GM12878 (cell line): ENCODE measurements at regions not wholly inside any gene's neighbourhood (a gene's known extent, or its start where the extent isn't known, plus 50 kb on each side); places are given as distances from the start of the nearest gene placed in this dataset.

Experiments
- ATAC-seq: fragments of 200-7000 bp; cut with Tn5 transposase; 3 replicates; pipeline ENCODE4 v1.9.1; 2020; ENCODE audit warnings: mild to moderate bottlenecking, moderate library complexity
- BruUV-seq: library from RNA; stranded (reverse); fragments of 400-500 nt; replicated peaks from 2 replicates; lab custom pipeline; 2021; lab: Mats Ljungman, UMichigan
- CTCF ChIA-PET: fragments of 300-600 bp; sonication (Branson Sonifier 250); formaldehyde crosslinking; extraction: SDS; loops from one replicate; lab custom pipeline; 2021; ENCODE audit warnings: inconsistent platforms; lab: Yijun Ruan, JAX
- POLR2A ChIA-PET: fragments of 350-600 bp; formaldehyde crosslinking; extraction: SDS; loops from one replicate; lab custom pipeline; 2021; ENCODE audit warnings: inconsistent platforms; lab: Charles Lee
- RAD21 ChIA-PET: fragments of 300-600 bp; sonication (Branson Sonifier 250); formaldehyde crosslinking; loops from one replicate; lab custom pipeline; 2023; ENCODE audit warnings: antibody characterized with exemption; ENCODE audit not compliant: unreplicated experiment; lab: Charles Lee
- SMC1A ChIA-PET: fragments of 300-600 bp; sonication (Branson Sonifier 250); formaldehyde crosslinking; loops from one replicate; lab custom pipeline; 2023; ENCODE audit not compliant: unreplicated experiment, uncharacterized antibody; lab: Charles Lee
- DNase-seq: peaks from one replicate; pipeline ENCODE4 v3.0.0-alpha.2; 2011; ENCODE audit warnings: low read depth, low spot score
- FAIRE-seq: peaks from 3 replicates; lab custom pipeline; 2011; peaks lifted over from hg19 to GRCh38; lab: Jason Lieb, UNC
- H2AFZ ChIP-seq: 2 replicates; pipeline ENCODE4 v1.6.0; 2011; ENCODE audit warnings: low read depth, low read length, control low read depth; ENCODE audit not compliant: control insufficient read depth
- H3K27ac ChIP-seq: 2 replicates; pipeline ENCODE4 v1.5.1; 2011; ENCODE audit warnings: control low read depth; ENCODE audit not compliant: control insufficient read depth, insufficient read depth
- H3K27me3 ChIP-seq, 2 experiments: replicated peaks in 1 of 2; 2 replicates each; pipeline versions ENCODE4 v1.6.0 to v1.6.1; 2011; ENCODE audit warnings: low read length in 1 of 2; ENCODE audit not compliant: control insufficient read depth in 2 of 2, insufficient read depth in 2 of 2
- H3K36me3 ChIP-seq, 2 experiments: 2 replicates each; pipeline ENCODE4 v1.5.1; 2011; ENCODE audit warnings: low read length in 1 of 2; ENCODE audit not compliant: control insufficient read depth in 2 of 2, insufficient read depth in 2 of 2
- H3K4me1 ChIP-seq: 2 replicates; pipeline ENCODE4 v1.6.1; 2011; ENCODE audit warnings: mild to moderate bottlenecking, low read length, moderate library complexity, mixed read lengths; ENCODE audit not compliant: control insufficient read depth, insufficient read depth
- H3K4me2 ChIP-seq: 2 replicates; pipeline ENCODE4 v1.6.0; 2011; ENCODE audit warnings: control low read depth; ENCODE audit not compliant: control insufficient read depth, insufficient read depth
- H3K4me3 ChIP-seq: fragments of 200-600 bp; sonication (generic); 2 replicates; pipeline ENCODE4 v1.5.1; 2016
- H3K79me2 ChIP-seq: 2 replicates; pipeline ENCODE4 v1.6.0; 2011; ENCODE audit warnings: low read length; ENCODE audit not compliant: control insufficient read depth, insufficient read depth
- H3K9ac ChIP-seq: 2 replicates; pipeline ENCODE4 v1.8.0; 2011; ENCODE audit warnings: low read length, control low read depth, mixed read lengths; ENCODE audit not compliant: control insufficient read depth, insufficient read depth
- H3K9me3 ChIP-seq: replicated peaks from 3 replicates; pipeline ENCODE4 v1.5.1; 2011; ENCODE audit warnings: mild to moderate bottlenecking, low read length; ENCODE audit not compliant: control insufficient read depth, insufficient read depth
- H4K20me1 ChIP-seq: 2 replicates; pipeline ENCODE4 v1.6.0; 2011; ENCODE audit not compliant: control insufficient read depth, insufficient read depth
- CEBPB ChIP-seq, 2 experiments: fragments of 150-350 bp in 1 of 2; IDR thresholded peaks; 2 replicates each; pipeline ENCODE4 v1.6.1; 2012 to 2014; ENCODE audit warnings: low read depth in 2 of 2, low read length in 2 of 2, borderline replicate concordance in 1 of 2, inconsistent platforms in 1 of 2
- NR2C1 ChIP-seq: fragments of 450-650 bp; IDR thresholded peaks from 2 replicates; pipeline ENCODE4 v1.6.1; 2017; ENCODE audit warnings: antibody characterized with exemption, mild to moderate bottlenecking, moderate library complexity
- RAD21 ChIP-seq: IDR thresholded peaks from 2 replicates; pipeline ENCODE4 v1.6.1; 2011; ENCODE audit warnings: mild to moderate bottlenecking, low read depth, low read length, moderate library complexity; ENCODE audit not compliant: insufficient read depth
- RB1 ChIP-seq: fragments of 450-650 bp; formaldehyde crosslinking; IDR thresholded peaks from 2 replicates; pipeline ENCODE4 v1.6.1; 2017; ENCODE audit warnings: mild to moderate bottlenecking, borderline replicate concordance
- YBX1 ChIP-seq: fragments of 450-650 bp; IDR thresholded peaks from 2 replicates; pipeline ENCODE4 v1.6.1; 2016; ENCODE audit warnings: antibody characterized with exemption
- WGBS: methylation state at CpG from one replicate; pipeline ENCODE4 v1.1.6; 2016; ENCODE audit warnings: low lambda C conversion rate; ENCODE audit not compliant: insufficient replicate concordance, insufficient coverage; ENCODE audit errors: missing lambda C conversion rate; 5-methylcytosine and 5-hydroxymethylcytosine counted together
- in situ Hi-C: fragments of 300-500 bp; cut with MboI; formaldehyde crosslinking; loops from 9 replicates; pipeline ENCODE4 v1.14.3; 2018; ENCODE audit warnings: mixed read lengths
- intact Hi-C: fragments of 100-400 bp; cut with micrococcal nuclease; formaldehyde crosslinking; loops from one replicate; pipeline ENCODE4 v1.14.2; 2022; ENCODE audit not compliant: unreplicated experiment
- TF ChIP-seq, protein P1 (sequence below): fragments of 450-650 bp; IDR thresholded peaks from 2 replicates; pipeline ENCODE4 v1.6.1; 2018; ENCODE audit warnings: borderline replicate concordance, mild to moderate bottlenecking; ENCODE audit not compliant: partially characterized antibody
- TF ChIP-seq, protein P2 (sequence below): IDR thresholded peaks from 2 replicates; pipeline ENCODE4 v1.6.1; 2012; ENCODE audit warnings: low read length, inconsistent platforms

DNA sequence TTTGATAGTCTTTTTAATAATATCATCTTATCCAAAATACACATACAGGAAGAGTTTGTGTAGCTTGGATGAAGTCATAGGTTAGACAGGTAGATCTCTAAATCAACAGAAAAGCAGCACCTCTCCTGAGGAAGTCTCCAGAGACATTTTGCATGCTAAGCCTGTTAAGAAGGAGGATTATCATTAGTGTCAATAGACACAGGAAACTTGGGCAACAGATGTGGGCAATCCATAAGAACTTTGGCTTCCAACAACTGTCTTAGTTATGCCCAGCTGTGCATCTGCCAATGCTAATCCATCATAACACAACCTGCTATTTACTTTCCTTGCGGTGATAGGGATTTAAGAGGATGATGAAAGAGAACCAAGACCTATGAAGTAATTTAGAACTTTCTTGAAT, 1052.6 kb downstream of the RPA4 start:
- H3K27me3 ChIP-seq: no peaks in the 10 kb centered on the region
- no peaks in the 10 kb centered on the region for H3K36me3 ChIP-seq
- CTCF ChIA-PET: no interaction called here
- POLR2A ChIA-PET: no interaction called here
- in situ Hi-C loops (no loop called here), intact Hi-C loops (no loop called here)
- no peak overlapping the region for H2AFZ ChIP-seq
- no peaks in the 10 kb centered on the region for H3K9me3 ChIP-seq
- FAIRE-seq (no peak), ATAC-seq (no peak), DNase-seq (no peak)
- no TSS peak for BruUV-seq
- H4K20me1 ChIP-seq: no peaks in the 10 kb centered on the region
- TF ChIP-seq CEBPB (IDR thresholded peaks at IDR 0.05; ENCODE audit: borderline replicate concordance in 1 of 2, low read depth in 2 of 2, low read length in 2 of 2) (no peak), RAD21 (no peak), NR2C1 (no peak), YBX1 (no peak), RB1 (no peak)
- TF ChIP-seq, protein P1, sequence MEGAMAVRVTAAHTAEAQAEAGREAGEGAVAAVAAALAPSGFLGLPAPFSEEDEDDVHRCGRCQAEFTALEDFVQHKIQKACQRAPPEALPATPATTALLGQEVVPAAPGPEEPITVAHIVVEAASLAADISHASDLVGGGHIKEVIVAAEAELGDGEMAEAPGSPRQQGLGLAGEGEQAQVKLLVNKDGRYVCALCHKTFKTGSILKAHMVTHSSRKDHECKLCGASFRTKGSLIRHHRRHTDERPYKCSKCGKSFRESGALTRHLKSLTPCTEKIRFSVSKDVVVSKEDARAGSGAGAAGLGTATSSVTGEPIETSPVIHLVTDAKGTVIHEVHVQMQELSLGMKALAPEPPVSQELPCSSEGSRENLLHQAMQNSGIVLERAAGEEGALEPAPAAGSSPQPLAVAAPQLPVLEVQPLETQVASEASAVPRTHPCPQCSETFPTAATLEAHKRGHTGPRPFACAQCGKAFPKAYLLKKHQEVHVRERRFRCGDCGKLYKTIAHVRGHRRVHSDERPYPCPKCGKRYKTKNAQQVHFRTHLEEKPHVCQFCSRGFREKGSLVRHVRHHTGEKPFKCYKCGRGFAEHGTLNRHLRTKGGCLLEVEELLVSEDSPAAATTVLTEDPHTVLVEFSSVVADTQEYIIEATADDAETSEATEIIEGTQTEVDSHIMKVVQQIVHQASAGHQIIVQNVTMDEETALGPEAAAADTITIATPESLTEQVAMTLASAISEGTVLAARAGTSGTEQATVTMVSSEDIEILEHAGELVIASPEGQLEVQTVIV: no peak
- TF ChIP-seq, protein P2, sequence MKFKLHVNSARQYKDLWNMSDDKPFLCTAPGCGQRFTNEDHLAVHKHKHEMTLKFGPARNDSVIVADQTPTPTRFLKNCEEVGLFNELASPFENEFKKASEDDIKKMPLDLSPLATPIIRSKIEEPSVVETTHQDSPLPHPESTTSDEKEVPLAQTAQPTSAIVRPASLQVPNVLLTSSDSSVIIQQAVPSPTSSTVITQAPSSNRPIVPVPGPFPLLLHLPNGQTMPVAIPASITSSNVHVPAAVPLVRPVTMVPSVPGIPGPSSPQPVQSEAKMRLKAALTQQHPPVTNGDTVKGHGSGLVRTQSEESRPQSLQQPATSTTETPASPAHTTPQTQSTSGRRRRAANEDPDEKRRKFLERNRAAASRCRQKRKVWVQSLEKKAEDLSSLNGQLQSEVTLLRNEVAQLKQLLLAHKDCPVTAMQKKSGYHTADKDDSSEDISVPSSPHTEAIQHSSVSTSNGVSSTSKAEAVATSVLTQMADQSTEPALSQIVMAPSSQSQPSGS: no peak
- no peak overlapping the region for H3K27ac ChIP-seq
- RAD21 ChIA-PET: no interaction called here
- H3K4me1 ChIP-seq: no peaks in the 10 kb centered on the region
- H3K79me2 ChIP-seq: no peaks in the 10 kb centered on the region
- H3K4me3 ChIP-seq: no peak overlapping the region
- no peak overlapping the region for H3K4me2 ChIP-seq
- SMC1A ChIA-PET: no interaction called here
- 48% methylated on average over 1 of the region's 1 CpG for WGBS
- H3K9ac ChIP-seq: no peak overlapping the region
